ENCODE measurements at regions not wholly inside any gene's neighbourhood (a gene's known extent, or its start where the extent isn't known, plus 50 kb on each side); places are given as distances from the start of the nearest gene placed in this dataset.

DNA sequence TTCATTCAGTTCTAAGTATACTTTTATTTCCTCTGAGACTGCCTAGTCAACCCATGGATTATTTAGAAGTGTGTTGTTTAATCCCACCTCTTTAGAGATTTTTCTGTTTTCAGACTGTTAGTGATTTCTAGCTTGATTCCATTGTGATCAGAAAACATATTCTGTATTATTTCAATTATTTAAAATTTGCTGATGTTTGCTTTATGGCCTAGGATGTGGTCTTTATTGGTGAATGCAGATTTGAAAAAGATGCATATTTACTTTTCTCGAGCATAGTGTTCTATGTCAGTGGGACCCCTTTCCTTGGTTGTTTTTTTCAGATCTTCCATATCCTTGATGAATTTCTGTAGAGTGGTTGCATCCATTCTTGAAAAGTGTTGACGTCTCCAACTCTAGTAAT lies 487.2 kb upstream of the HS6ST1 start:
- H3K27ac ChIP-seq: no peak overlapping the region
- H3K36me3 ChIP-seq: no peaks in the 10 kb centered on the region
- no peaks in the 10 kb centered on the region for H4K20me1 ChIP-seq
- peaks cover 17 to 37% (median 29%) of the 10 kb centered on the region in 11 experiments for H3K9me3 ChIP-seq (replicated peaks in 1 of 11)
- H3K9ac ChIP-seq: no peak overlapping the region
- no peak overlapping the region for H3K4me3 ChIP-seq
- no peak for TF ChIP-seq Cebpa-rat (IDR thresholded peaks at IDR 0.05)
- H3K4me2 ChIP-seq: no peak overlapping the region
- 0 out of 20 replicates have a peak, but pooled peaks cover 0 to 3% (median 0%) of the 10 kb centered on the region in 10 experiments for H3K4me1 ChIP-seq
- no peaks in the 10 kb centered on the region for H3K27me3 ChIP-seq

- Histone ChIP-seq H4K20me1 (no peaks in the 10 kb centered on the region), H3K9ac (no peak overlapping the region), H3K27ac (no peak overlapping the region), H3K4me2 (no peak overlapping the region), H3K4me1 (peaks cover 0 to 3% (median 0%) of the 10 kb centered on the region in 10 experiments; a peak in 1 of 20 replicates), H3K27me3 (no peaks in the 10 kb centered on the region), H3K9me3 (replicated peaks in 1 of 11) (peaks cover 28 to 50% (median 41%) of the 10 kb centered on the region in 11 experiments), H3K36me3 (no peaks in the 10 kb centered on the region), H3K4me3 (no peak overlapping the region)
- TF ChIP-seq Cebpa-rat (IDR thresholded peaks at IDR 0.05): no peak
Measured at GRCh38 chr2:128807317-128807716, 488.6 kb upstream of the HS6ST1 start.

- H3K9me3 ChIP-seq (replicated peaks in 1 of 11): peaks cover 28 to 56% (median 42%) of the 10 kb centered on the region in 11 experiments
- no peaks in the 10 kb centered on the region for H3K36me3 ChIP-seq
- H3K4me3 ChIP-seq: no peak overlapping the region
- H4K20me1 ChIP-seq: no peaks in the 10 kb centered on the region
- H3K9ac ChIP-seq: no peak overlapping the region
- H3K27ac ChIP-seq: no peak overlapping the region
- no peak for TF ChIP-seq Cebpa-rat (IDR thresholded peaks at IDR 0.05)
- no peak overlapping the region for H3K4me2 ChIP-seq
- H3K27me3 ChIP-seq: no peaks in the 10 kb centered on the region
- peaks cover 0 to 5% (median 0%) of the 10 kb centered on the region in 10 experiments; a peak in 2 of 20 replicates for H3K4me1 ChIP-seq
Measured at GRCh38 chr2:128808462-128809258, 490.0 kb upstream of the HS6ST1 start.

DNA sequence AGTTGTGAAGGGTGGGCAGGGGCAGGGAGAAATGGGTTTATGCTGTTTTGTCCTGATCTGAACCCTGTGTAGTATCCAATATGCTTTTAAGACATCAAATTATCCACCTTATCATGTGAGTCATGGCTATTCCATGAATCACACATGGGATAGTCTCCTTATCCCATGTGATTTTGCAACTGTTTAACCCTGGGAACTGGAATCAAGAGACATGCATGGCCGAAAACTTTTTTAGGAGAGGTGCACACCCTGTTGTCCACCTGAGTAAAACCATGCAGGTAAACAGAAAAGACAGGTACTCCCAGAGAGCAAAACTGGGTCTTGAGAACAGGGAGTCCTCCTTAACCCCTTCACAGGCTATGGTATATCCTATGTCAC lies 490.6 kb upstream of the HS6ST1 start:
- peaks cover 28 to 58% (median 42%) of the 10 kb centered on the region in 11 experiments for H3K9me3 ChIP-seq (replicated peaks in 1 of 11)
- H3K4me1 ChIP-seq: peaks cover 0 to 5% (median 0%) of the 10 kb centered on the region in 10 experiments; a peak in 2 of 20 replicates
- no peaks in the 10 kb centered on the region for H4K20me1 ChIP-seq
- no peak overlapping the region for H3K27ac ChIP-seq
- H3K36me3 ChIP-seq: no peaks in the 10 kb centered on the region
- no peaks in the 10 kb centered on the region for H3K27me3 ChIP-seq
- no peak overlapping the region for H3K9ac ChIP-seq
- no peak overlapping the region for H3K4me3 ChIP-seq
- TF ChIP-seq Cebpa-rat (IDR thresholded peaks at IDR 0.05): no peak
- no peak overlapping the region for H3K4me2 ChIP-seq

- Histone ChIP-seq H4K20me1 (no peaks in the 10 kb centered on the region), H3K27ac (no peak overlapping the region), H3K4me2 (no peak overlapping the region), H3K9ac (no peak overlapping the region), H3K4me1 (peaks cover 0 to 5% (median 0%) of the 10 kb centered on the region in 10 experiments; a peak in 2 of 20 replicates), H3K36me3 (no peaks in the 10 kb centered on the region), H3K4me3 (no peak overlapping the region), H3K27me3 (no peaks in the 10 kb centered on the region), H3K9me3 (replicated peaks in 1 of 11) (peaks cover 28 to 58% (median 42%) of the 10 kb centered on the region in 11 experiments)
- no peak for TF ChIP-seq Cebpa-rat (IDR thresholded peaks at IDR 0.05)
Measured at GRCh38 chr2:128809880-128810279, 491.2 kb upstream of the HS6ST1 start.

GRCh38 chr2:128812183-128812940 lies 493.7 kb upstream of the HS6ST1 start:
- Histone ChIP-seq H3K9me3 (replicated peaks in 1 of 11) (peaks cover 26 to 56% (median 42%) of the 10 kb centered on the region in 11 experiments), H3K4me2 (peak overlapping the region in 1 of 11 experiments; percentile 35; a peak in 2 of 22 replicates), H3K9ac (no peak overlapping the region), H3K4me3 (no peak overlapping the region), H4K20me1 (no peaks in the 10 kb centered on the region), H3K36me3 (no peaks in the 10 kb centered on the region), H3K27ac (no peak overlapping the region), H3K27me3 (no peaks in the 10 kb centered on the region), H3K4me1 (peaks cover 0 to 5% (median 0%) of the 10 kb centered on the region in 10 experiments; a peak in 2 of 20 replicates)
- TF ChIP-seq Cebpa-rat (IDR thresholded peaks at IDR 0.05): no peak

GRCh38 chr2:128813352-128814034 lies 494.8 kb upstream of the HS6ST1 start:
- H3K36me3 ChIP-seq: no peaks in the 10 kb centered on the region
- H3K9me3 ChIP-seq (replicated peaks in 1 of 11): peaks cover 25 to 45% (median 35%) of the 10 kb centered on the region in 11 experiments
- no peak overlapping the region for H3K9ac ChIP-seq
- H3K27me3 ChIP-seq: no peaks in the 10 kb centered on the region
- no peak for TF ChIP-seq Cebpa-rat (IDR thresholded peaks at IDR 0.05)
- H3K27ac ChIP-seq: no peak overlapping the region
- peaks cover 0 to 13% (median 2%) of the 10 kb centered on the region in 10 experiments; a peak in 4 of 20 replicates for H3K4me1 ChIP-seq
- H4K20me1 ChIP-seq: no peaks in the 10 kb centered on the region
- H3K4me3 ChIP-seq: no peak overlapping the region
- no peak overlapping the region for H3K4me2 ChIP-seq

DNA sequence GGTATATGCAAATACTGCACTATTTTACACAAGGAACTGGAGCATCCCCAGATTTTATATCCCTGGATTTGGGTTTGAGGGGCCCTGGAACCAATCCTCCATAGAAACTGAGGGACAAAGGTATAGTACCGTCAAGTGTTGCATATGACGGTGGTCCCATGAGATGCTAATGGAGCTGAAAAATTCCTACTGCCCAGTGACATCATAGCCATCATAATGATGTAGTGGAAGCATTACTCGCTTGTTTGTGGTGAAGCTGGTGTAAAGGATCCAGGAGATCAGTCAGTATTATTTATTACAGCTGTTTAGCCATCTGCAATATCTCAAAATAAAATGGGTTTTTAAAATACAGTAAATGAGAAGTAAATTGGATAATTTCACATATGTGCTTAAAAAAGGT lies 496.6 kb upstream of the HS6ST1 start:
- Histone ChIP-seq H3K27ac (no peak overlapping the region), H3K36me3 (no peaks in the 10 kb centered on the region), H4K20me1 (no peaks in the 10 kb centered on the region), H3K9ac (no peak overlapping the region), H3K4me1 (peaks cover 0 to 11% (median 2%) of the 10 kb centered on the region in 10 experiments; a peak in 4 of 20 replicates), H3K27me3 (no peaks in the 10 kb centered on the region), H3K9me3 (replicated peaks in 1 of 11) (peaks cover 17 to 28% (median 21%) of the 10 kb centered on the region in 11 experiments), H3K4me2 (no peak overlapping the region), H3K4me3 (no peak overlapping the region)
- no peak for TF ChIP-seq Cebpa-rat (IDR thresholded peaks at IDR 0.05)

- Histone ChIP-seq H3K9ac (no peak overlapping the region), H3K4me3 (no peak overlapping the region), H3K4me2 (no peak overlapping the region), H3K4me1 (peaks cover 0 to 11% (median 2%) of the 10 kb centered on the region in 10 experiments; a peak in 4 of 20 replicates), H3K36me3 (no peaks in the 10 kb centered on the region), H3K27ac (no peak overlapping the region), H4K20me1 (no peaks in the 10 kb centered on the region), H3K9me3 (replicated peaks in 1 of 11) (peaks cover 0 to 9% (median 2%) of the 10 kb centered on the region in 11 experiments; a peak in 5 of 22 replicates), H3K27me3 (no peaks in the 10 kb centered on the region)
- TF ChIP-seq Cebpa-rat (IDR thresholded peaks at IDR 0.05): no peak
Measured at GRCh38 chr2:128817171-128817570, 498.5 kb upstream of the HS6ST1 start.

Data from BLaER1 treated with 17β-estradiol and CSF1 and Interleukin-3, amounts not matched to agents 10 nM and 100 nM (cell line).